PC-9 (cell line): ENCODE measurements at regions not wholly inside any gene's neighbourhood (a gene's known extent, or its start where the extent isn't known, plus 50 kb on each side); places are given as distances from the start of the nearest gene placed in this dataset.

Experiments
- CTCF ChIP-seq: fragments of 200-600 bp; sonication (generic); conservative IDR thresholded peaks from 2 replicates; pipeline ENCODE4 v1.6.1; 2017; ENCODE audit warnings: mixed run types, antibody characterized with exemption, mild to moderate bottlenecking, moderate library complexity
- EZH2 ChIP-seq: fragments of 200-600 bp; sonication (generic); IDR thresholded peaks from 2 replicates; pipeline ENCODE4 v1.8.0; 2017; ENCODE audit warnings: antibody characterized with exemption, low read depth

GRCh38 chr9:107951511-107951910 lies 461.9 kb upstream of the KLF4 start:
- no peak for TF ChIP-seq CTCF
- TF ChIP-seq EZH2 = no peak
